ENCODE measurements at regions not wholly inside any gene's neighbourhood (a gene's known extent, or its start where the extent isn't known, plus 50 kb on each side); places are given as distances from the start of the nearest gene placed in this dataset.
A peak's percentile ranks its signal among the peaks of the same experiment; 100 is the strongest.

DNA sequence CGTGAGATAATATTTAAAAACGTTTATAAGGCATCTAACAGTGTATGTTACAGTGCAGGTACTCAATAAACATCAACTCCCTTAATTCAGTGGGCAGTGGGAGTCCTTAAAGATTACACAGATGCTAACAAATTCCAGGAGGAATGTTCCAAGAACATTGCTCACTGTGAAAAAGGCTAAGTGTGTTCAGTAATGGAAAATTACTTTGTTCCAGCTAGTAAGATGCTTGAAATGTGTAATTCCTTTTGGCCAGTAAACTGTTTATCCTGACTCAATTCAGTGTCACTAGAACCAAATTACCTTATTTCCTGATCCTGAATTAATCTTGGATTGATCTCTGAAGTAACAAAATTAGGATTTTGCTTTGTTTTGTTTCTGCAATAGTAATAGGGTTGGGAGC, 54.2 kb upstream of the SEMA6D start:
- Histone ChIP-seq H3K9ac (ENCODE audit: low read length) (0 out of 2 replicates have a peak overlapping the region, but pooled peaks have one; percentile 9), H3K4me2 (ENCODE audit: low read length) (peak overlapping the region; percentile 55; the same call in 1 of the 2 replicates), H3K36me3 (ENCODE audit: low read depth, low read length) (no peaks in the 10 kb centered on the region), H3K79me2 (ENCODE audit: low read length) (no peaks in the 10 kb centered on the region), H3K27ac (ENCODE audit: low read length) (peak overlapping the region; percentile 64), H3K27me3 (ENCODE audit: low read length) (no peaks in the 10 kb centered on the region), H3K4me3 (ENCODE audit: low read length) (no peak overlapping the region), H3F3A (ENCODE audit: low read length, unreplicated experiment) (no peaks in the 10 kb centered on the region), H3K4me1 (ENCODE audit: insufficient read depth, low read length) (peaks cover 30% of the 10 kb centered on the region), H2AFZ (ENCODE audit: low read length) (peak overlapping the region; percentile 11; the same call in 1 of the 2 replicates), H3K9me2 (replicated peaks; ENCODE audit: low read length) (no peaks in the 10 kb centered on the region), H3K9me3 (ENCODE audit: low read length) (no peaks in the 10 kb centered on the region), H4K20me1 (ENCODE audit: low read length) (no peaks in the 10 kb centered on the region)
- intact Hi-C loops (cut with micrococcal nuclease): loop anchor here (2.0 to 10.0 kb wide), 2 partner anchors 42 to 88 kb away; no protein-coding TSS in a partner anchor
- no peak for TF ChIP-seq EZH2 (IDR thresholded peaks at IDR 0.05; ENCODE audit: low read length, unreplicated experiment)
- TF ChIP-seq EZH2phosphoT487 (IDR thresholded peaks at IDR 0.05; ENCODE audit: borderline replicate concordance, low read length): no peak
- TF ChIP-seq, protein P1, sequence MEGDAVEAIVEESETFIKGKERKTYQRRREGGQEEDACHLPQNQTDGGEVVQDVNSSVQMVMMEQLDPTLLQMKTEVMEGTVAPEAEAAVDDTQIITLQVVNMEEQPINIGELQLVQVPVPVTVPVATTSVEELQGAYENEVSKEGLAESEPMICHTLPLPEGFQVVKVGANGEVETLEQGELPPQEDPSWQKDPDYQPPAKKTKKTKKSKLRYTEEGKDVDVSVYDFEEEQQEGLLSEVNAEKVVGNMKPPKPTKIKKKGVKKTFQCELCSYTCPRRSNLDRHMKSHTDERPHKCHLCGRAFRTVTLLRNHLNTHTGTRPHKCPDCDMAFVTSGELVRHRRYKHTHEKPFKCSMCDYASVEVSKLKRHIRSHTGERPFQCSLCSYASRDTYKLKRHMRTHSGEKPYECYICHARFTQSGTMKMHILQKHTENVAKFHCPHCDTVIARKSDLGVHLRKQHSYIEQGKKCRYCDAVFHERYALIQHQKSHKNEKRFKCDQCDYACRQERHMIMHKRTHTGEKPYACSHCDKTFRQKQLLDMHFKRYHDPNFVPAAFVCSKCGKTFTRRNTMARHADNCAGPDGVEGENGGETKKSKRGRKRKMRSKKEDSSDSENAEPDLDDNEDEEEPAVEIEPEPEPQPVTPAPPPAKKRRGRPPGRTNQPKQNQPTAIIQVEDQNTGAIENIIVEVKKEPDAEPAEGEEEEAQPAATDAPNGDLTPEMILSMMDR (conservative IDR thresholded peaks at IDR 0.05; ENCODE audit: low read depth, low read length): no peak
- ChIA-PET CTCF (no interaction called here), POLR2A (ENCODE audit: unreplicated experiment) (no interaction called here)
- BruUV-seq (replicated peaks): no TSS peak
- ATAC-seq: peak; percentile 50
- DNase-seq: peak; percentile 24

Measured in PC-3 (cell line).